HFF-Myc (cell line): ENCODE measurements at regions not wholly inside any gene's neighbourhood (a gene's known extent, or its start where the extent isn't known, plus 50 kb on each side); places are given as distances from the start of the nearest gene placed in this dataset.

Experiments used
- DNase-seq: peaks from one replicate; pipeline ENCODE4 v3.0.0-alpha.2; 2011; ENCODE audit warnings: low read depth; ENCODE audit errors: extremely low read depth
- H3K4me3 ChIP-seq: replicated peaks from 2 replicates; pipeline ENCODE4 v1.5.1; 2011; ENCODE audit warnings: low read depth, mild to moderate bottlenecking, control low read depth, low read length
- CTCF ChIP-seq: IDR thresholded peaks from 2 replicates; pipeline ENCODE4 v1.5.1; 2012; ENCODE audit warnings: mild to moderate bottlenecking, low read depth, low read length, control low read depth; ENCODE audit errors: missing control alignments

DNA sequence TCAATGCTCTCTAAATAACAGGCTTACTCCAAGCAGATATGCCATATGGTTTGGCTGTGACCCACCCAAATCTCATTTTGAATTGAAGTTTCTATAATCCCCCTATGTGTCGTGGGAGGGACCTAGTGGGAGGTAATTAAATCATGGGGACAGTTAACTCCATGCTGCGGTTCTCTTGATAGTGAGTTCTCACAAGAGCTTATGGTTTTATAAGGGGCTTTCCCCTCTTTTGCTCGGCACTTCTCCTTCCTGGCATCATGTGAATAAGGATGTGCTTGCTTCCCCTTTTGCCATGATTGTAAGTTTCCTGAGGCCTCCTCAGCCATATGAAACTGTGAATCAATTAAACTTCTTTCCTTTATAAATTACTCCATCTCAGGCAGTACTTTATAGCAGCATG lies 302.7 kb upstream of the ZC3H15 start:
- no peak for TF ChIP-seq CTCF
- no peak for DNase-seq
- no peak overlapping the region for H3K4me3 ChIP-seq

DNA sequence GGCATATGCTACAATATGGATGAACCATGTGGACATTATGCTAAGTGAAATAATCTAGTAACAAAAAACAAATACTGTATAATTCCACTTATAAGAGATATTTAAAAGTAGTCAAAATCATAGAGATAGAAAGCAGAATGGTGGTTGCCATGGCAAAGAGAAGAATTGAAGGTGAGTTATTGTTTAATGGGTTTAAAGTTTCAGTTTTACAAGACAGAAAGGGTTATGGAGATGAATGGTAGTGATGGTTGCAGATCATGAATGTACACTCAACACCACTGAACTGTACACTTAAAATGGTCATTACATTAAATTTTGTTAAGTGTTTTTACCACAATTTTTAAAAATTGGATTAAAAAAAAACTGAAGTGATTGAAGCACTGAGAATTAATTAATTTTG lies 298.2 kb upstream of the ZC3H15 start:
- DNase-seq = no peak
- TF ChIP-seq CTCF = no peak
- no peak overlapping the region for H3K4me3 ChIP-seq

- no peak for DNase-seq
- no peak overlapping the region for H3K4me3 ChIP-seq
- no peak for TF ChIP-seq CTCF
Observed at GRCh38 chr2:186189816-186190215, 296.2 kb upstream of the ZC3H15 start.

DNA sequence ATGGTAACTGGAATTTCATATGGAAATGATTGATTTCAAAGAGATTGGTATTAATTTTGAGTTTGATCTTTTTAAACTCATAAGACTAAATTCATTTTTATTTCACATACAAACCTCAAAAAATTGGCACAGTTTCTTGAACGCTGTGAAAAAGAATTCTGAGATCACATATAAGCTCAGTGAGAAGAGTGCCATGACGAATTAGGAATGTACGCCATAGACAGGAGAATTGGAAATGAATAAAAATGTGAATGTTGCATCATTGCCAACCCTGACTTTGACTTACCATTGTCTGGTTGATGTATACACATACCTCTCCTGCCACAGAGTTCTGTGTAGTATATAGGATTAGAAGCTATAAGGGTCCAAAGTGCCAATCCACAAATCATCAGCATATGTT lies 290.4 kb upstream of the ZC3H15 start:
- DNase-seq = no peak
- TF ChIP-seq CTCF = no peak
- no peak overlapping the region for H3K4me3 ChIP-seq

DNA sequence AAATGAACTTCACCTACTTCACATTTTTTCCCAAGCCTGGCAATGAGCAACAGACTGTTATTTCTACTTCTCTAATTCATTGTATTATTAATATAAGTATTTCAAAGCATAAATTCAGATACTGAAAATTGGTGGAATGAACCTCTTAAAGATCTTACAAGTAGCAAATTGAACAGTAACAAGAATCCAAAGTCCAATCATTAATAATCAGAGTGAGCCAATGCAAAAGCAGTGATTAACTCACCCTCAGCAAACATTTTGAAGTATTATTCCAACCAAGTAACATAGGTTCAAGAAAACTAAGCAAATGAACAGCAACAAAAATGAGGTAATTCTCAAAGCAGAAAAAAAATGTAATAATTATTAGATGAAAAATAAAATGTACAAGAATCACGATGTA lies 288.1 kb upstream of the ZC3H15 start:
- no peak for TF ChIP-seq CTCF
- no peak overlapping the region for H3K4me3 ChIP-seq
- no peak for DNase-seq

DNA sequence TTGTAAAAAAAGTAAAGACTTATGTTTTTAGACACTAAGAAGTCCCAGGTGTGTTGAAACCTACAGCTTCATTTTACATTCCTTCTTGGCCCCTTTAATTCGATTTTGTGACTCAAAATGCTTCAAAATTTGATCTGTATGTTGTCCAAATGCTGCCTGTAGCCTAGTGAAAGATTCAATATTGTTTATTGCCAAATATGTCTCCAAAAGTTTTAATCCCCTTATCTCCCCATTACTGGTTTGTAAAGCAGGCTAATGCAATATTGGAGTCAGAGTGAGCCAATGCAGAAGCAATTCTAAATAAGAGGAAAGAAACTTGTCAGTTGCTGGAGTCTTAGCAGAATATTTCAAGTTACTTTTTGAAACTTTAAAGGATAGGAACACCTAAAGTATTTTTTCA lies 287.0 kb upstream of the ZC3H15 start:
- no peak for DNase-seq
- TF ChIP-seq CTCF = no peak
- H3K4me3 ChIP-seq = no peak overlapping the region

GRCh38 chr2:186201371-186201770 lies 284.7 kb upstream of the ZC3H15 start:
- no peak for DNase-seq
- no peak for TF ChIP-seq CTCF
- H3K4me3 ChIP-seq = no peak overlapping the region
